ENCODE measurements at regions not wholly inside any gene's neighbourhood (a gene's known extent, or its start where the extent isn't known, plus 50 kb on each side); places are given as distances from the start of the nearest gene placed in this dataset.
"Not testable (repeated sequence)": the region's sequence is repeated elsewhere in the genome, so short reads cannot be mapped to it uniquely, and the experiment has no call there.

- no peak for DNase-seq (ENCODE audit: extremely low read depth, low read depth)
Measured at GRCh38 chrX:139475432-139475831, 55.1 kb upstream of the F9 start.

DNA sequence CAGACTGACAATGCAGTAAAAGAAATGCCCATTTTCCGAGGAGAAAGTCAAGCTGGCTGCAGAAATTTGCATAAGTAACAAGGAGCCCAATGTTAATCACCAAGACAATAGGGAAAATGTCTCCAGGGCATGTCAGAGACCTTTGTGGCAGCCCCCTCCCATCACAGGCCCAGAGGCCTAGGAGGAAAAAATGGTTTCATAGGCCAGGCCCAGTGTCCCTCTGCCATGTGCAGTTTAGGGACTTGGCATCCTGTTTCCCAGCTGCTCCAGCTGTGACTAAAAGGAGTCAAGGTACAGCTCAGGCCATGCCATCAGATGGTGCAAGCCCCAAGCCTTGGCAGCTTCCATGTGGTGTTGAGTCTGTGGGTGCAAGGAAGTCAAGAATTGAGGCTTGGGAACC lies 68.6 kb upstream of the F9 start:
- DNase-seq (ENCODE audit: extremely low read depth, low read depth): not testable (repeated sequence)

DNA sequence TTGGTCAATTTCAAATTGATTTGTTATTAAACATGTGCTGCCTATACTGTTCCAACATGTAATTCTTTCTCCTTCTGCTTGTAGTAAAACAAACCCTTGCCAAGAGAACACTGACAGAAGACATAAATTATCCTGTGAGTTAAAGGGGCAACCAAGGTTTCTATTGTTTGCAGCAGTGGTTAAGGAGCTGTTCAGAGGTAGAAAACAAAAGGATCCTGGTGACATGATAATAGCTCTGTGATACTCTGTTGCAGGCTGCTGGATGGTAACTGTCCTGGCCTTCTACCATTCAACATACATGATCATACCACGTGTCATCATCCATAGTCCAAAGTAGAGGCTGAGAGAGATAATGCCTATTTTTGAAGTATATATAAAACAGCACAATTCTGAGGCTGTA lies 75.8 kb upstream of the F9 start:
- DNase-seq (ENCODE audit: extremely low read depth, low read depth): no peak

DNA sequence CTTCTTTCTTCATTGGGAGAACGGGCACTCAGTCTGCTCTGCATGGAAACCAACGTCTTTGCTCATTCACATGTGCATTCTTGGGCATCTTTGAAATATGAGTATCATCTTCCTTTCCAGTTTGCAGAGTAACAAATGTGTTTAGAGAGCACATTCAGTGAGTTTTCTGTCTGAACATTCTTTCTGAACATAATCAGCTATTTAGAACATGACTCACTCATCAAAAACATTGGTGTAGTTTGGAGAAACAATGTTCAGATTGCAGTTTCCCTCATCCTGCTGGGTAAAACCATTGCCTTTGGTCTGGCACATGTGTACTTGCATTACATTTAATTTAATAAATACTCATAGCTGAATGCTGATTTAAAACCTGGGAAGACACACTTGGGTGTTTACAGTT lies 81.5 kb upstream of the F9 start:
- no peak for DNase-seq (ENCODE audit: extremely low read depth, low read depth)

DNA sequence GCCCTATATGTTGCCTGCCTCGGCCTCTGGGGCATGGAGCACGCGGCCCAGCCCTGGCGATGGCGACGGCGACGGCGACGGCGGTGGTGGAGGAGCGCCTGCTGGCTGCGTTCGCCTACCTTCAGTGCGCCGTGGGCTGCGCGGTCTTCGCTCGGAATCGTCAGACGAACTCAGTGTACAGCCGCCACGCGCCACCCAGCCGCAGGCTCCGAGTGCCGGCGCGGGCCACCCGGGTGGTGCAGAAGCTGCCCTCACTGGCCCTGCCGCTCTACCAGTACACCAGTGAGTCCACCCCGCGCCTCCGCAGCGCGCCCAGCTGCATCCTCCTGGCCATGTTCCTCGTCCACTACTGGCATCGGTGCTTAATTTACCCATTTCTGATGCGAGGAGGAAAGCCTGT lies 83.7 kb upstream of the F9 start:
- no peak for DNase-seq (ENCODE audit: extremely low read depth, low read depth)

DNA sequence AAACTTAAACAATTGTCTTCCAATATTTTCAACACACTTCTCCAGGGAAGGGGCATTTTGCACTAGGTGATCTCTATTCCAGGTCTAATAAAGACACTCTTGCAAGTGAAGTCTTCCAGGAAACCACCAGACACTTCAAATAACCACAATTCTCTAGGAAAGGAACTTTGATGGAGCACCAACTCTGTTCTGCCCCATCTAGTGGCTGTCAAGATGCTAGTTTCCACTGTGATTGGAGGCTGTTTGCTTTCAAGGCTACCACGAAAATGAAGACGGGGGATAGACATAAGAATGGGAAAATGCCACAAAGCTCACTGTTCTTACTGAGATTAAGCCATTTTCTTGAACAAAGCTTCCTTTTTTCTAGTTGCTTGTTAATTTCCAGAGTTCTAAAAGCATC lies 100.6 kb upstream of the F9 start:
- DNase-seq (ENCODE audit: extremely low read depth, low read depth): no peak

- no peak for DNase-seq (ENCODE audit: extremely low read depth, low read depth)
Measured at GRCh38 chrX:139423186-139423585, 107.4 kb upstream of the F9 start.

GRCh38 chrX:139398258-139398657 lies 132.3 kb upstream of the F9 start:
- DNase-seq (ENCODE audit: extremely low read depth, low read depth): not testable (repeated sequence)

DNA sequence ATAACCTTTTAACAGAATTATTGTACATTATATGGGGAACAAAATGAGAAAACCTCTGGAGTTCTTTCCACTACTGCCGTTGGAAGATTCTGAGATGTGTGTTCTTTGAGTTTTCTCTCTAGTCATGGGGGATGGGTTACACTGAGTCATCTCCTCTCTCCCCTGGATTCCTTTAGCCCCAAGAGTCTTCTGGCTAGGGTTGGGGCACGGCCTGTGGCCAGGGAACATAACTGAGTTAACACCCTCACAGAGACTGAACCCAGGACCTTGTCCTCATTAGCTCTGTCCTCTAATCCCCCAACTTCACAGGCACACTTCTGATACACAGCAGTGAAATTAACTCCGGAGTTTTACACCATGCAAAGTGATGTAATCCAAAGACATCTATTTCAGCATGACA lies 142.3 kb upstream of the F9 start:
- no peak for DNase-seq (ENCODE audit: extremely low read depth, low read depth)

GRCh38 chrX:139382529-139382928 lies 148.0 kb upstream of the F9 start:
- DNase-seq (ENCODE audit: extremely low read depth, low read depth): no peak

- DNase-seq (ENCODE audit: extremely low read depth, low read depth): not testable (repeated sequence)
Measured at GRCh38 chrX:139376547-139376946, 154.0 kb upstream of the F9 start.

GRCh38 chrX:139360356-139360755 lies 170.2 kb upstream of the F9 start:
- DNase-seq (ENCODE audit: extremely low read depth, low read depth): no peak

- not testable (repeated sequence) for DNase-seq (ENCODE audit: extremely low read depth, low read depth)
Measured at GRCh38 chrX:139342594-139342991, 187.9 kb upstream of the F9 start.

- not testable (repeated sequence) for DNase-seq (ENCODE audit: extremely low read depth, low read depth)
Measured at GRCh38 chrX:139341855-139342593, 188.5 kb upstream of the F9 start.

GRCh38 chrX:139332441-139332840 lies 198.1 kb upstream of the F9 start:
- no peak for DNase-seq (ENCODE audit: extremely low read depth, low read depth)

GRCh38 chrX:139327355-139327754 lies 203.2 kb upstream of the F9 start:
- DNase-seq (ENCODE audit: extremely low read depth, low read depth): no peak

DNA sequence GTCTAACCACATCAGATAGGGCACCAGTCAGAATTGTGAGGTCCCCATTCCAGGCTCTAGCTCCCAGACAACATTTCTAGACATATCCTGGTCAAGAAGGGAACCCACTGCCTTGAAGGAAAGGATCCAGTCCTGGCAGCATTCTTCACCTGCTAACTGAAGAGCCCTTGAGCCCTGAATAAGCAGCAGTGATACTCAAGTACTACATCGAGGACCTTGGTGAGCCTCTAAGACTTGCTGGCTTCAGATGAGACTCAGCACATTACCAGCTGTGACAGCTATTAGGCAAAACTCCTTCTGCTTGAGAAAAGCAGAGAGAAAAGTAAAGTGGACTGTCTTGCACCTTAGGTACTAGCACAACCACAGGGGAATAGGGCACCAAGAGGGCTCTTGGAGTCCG lies 205.8 kb upstream of the F9 start:
- no peak for DNase-seq (ENCODE audit: extremely low read depth, low read depth)

DNA sequence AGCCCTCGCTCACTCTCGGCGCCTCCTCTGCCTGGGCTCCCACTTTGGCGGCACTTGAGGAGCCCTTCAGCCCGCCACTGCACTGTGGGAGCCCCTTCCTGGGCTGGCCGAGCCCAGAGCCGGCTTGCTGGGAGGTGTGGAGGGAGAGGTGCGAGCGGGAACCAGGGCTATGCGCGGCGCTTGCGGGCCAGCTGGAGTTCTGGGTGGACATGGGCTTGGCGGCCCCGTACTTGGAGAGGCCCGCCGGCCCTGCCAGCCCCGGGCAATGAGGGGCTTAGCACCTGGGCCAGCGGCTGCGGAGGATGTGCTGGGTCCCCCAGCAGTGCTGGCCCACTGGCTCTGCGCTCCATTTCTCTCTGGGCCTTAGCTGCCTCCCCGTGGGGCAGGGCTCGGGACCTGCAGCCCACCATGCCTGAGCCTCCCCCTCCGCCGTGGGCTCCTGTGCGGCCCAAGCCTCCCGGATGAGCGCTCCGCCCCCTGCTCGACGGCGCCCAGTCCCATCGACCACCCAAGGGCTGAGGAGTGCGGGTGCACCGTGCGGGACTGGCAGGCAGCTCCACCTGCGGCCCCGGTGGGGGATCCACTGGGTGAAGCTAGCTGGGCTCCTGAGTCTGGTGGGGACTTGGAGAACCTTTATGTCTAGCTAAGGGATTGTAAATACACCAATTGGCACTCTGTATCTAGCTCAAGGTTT lies 209.7 kb upstream of the F9 start:
- not testable (repeated sequence) for DNase-seq (ENCODE audit: extremely low read depth, low read depth)

- not testable (repeated sequence) for DNase-seq (ENCODE audit: extremely low read depth, low read depth)
Measured at GRCh38 chrX:139306675-139307074, 223.9 kb upstream of the F9 start.

GRCh38 chrX:139304471-139304870 lies 226.1 kb upstream of the F9 start:
- DNase-seq (ENCODE audit: extremely low read depth, low read depth): no peak

DNA sequence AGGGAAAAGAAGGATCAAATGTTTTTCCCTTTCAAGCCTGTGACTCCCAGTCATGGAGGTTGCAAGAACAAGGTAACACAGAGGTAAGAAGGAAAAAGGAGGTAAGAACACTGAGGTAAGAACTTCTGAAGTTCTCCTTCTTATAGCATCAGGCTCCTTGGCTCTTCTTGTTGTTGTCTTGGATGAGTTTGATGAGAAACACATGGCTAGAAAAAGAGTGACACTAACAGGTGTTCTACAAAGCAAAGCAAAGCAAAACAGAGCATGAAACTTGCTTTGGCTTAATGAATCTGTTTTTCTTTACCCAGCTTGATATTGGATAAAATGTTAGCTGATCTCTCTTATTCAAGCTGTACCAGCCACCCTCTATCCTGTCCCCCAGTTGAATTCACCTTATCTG lies 231.2 kb upstream of the F9 start:
- no peak for DNase-seq (ENCODE audit: extremely low read depth, low read depth)

GRCh38 chrX:139298437-139298836 lies 232.1 kb upstream of the F9 start:
- DNase-seq (ENCODE audit: extremely low read depth, low read depth): no peak
